ENCODE measurements at regions not wholly inside any gene's neighbourhood (a gene's known extent, or its start where the extent isn't known, plus 50 kb on each side); places are given as distances from the start of the nearest gene placed in this dataset.

DNA sequence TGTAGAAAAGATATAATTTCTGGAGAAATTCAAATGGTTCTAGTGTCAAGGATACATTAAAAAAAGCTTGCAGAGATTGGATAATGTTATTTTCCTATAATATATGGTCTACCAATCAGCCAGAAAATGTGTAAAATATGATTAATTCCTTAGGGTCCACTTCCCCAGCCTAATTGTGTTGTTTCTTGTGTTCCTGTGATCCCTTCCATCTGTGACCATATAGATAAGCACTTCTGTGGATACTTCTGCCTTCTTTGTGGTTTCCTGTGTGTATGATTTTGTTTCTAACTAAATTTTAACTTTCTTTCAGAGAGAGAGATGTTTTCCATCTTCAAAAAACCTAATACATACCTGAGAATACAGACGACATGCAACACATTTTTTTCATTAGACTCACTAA lies 367.1 kb upstream of the PIK3C3 start:
- no peak overlapping the region for H3K4ac ChIP-seq (ENCODE audit: low read length)

DNA sequence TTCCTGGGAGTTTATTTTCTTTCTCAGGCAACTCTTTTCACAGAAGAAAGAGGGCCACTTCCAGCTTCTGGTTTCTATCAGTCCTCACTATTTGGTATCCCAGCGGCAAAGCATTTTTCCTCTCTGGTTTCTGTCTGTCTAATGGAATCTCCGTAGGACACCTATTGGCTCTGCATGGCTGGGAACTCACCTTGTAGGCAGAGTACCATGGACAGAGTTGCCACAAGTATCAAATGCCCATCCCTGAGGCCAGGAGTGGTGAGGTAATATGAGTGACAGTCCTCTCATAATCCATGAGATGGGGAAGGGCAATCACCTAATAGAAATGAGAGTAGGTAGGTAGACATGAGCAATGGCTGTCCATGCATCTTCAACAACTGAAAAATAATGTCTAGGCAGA lies 369.5 kb upstream of the PIK3C3 start:
- no peak overlapping the region for H3K27ac ChIP-seq (replicated peaks; ENCODE audit: low read length)
- no peaks in the 10 kb centered on the region for H3K36me3 ChIP-seq (replicated peaks in 1 of 2; ENCODE audit: control insufficient read depth in 2 of 2, insufficient read depth in 2 of 2, low read length in 2 of 2)
- no peak overlapping the region for H3K4ac ChIP-seq (ENCODE audit: low read length)
- H3K9ac ChIP-seq (ENCODE audit: low read depth, low read length, poor library complexity), result no peak overlapping the region
- H3K4me2 ChIP-seq (ENCODE audit: insufficient read depth, low read length, poor library complexity, severe bottlenecking), result no peak overlapping the region
- H2BK15ac ChIP-seq (ENCODE audit: low read length), result no peak overlapping the region
- H2AK5ac ChIP-seq (ENCODE audit: low read depth, low read length), result no peak overlapping the region
- no peak for DNase-seq (ENCODE audit: low spot score)
- H2AFZ ChIP-seq (ENCODE audit: low read length), result no peak overlapping the region
- H2BK5ac ChIP-seq (ENCODE audit: low read length), result no peak overlapping the region
- H3K4me1 ChIP-seq (ENCODE audit: control insufficient read depth in 2 of 2, insufficient read depth in 1 of 2, low read depth in 1 of 2, low read length in 2 of 2), result peaks cover 0 to 3% of the 10 kb centered on the region in 2 donors
- H3K23ac ChIP-seq (ENCODE audit: low read depth, low read length, poor library complexity), result no peak overlapping the region
- H4K8ac ChIP-seq (ENCODE audit: low read depth, low read length), result no peak overlapping the region
- H2BK120ac ChIP-seq (ENCODE audit: low read depth, low read length), result no peak overlapping the region
- no peaks in the 10 kb centered on the region for H3K27me3 ChIP-seq (ENCODE audit: control insufficient read depth in 3 of 3, insufficient read depth in 3 of 3, low read depth in 1 of 3, low read length in 3 of 3)
- no peak overlapping the region for H2BK12ac ChIP-seq (ENCODE audit: low read length)
- no peak overlapping the region for H3K14ac ChIP-seq (ENCODE audit: low read length)
- no peak overlapping the region for H4K91ac ChIP-seq (ENCODE audit: low read depth, low read length, poor library complexity)
- no peak overlapping the region for H3K18ac ChIP-seq (ENCODE audit: low read length)
- peaks cover 0 to 2% of the 10 kb centered on the region in 2 donors for H3K9me3 ChIP-seq (replicated peaks in 1 of 2; ENCODE audit: control insufficient read depth in 2 of 2, insufficient read depth in 1 of 2, low read depth in 1 of 2, low read length in 2 of 2)
- no peaks in the 10 kb centered on the region for H3K79me1 ChIP-seq (ENCODE audit: low read depth, low read length)
- WGBS, 2 donors (ENCODE audit: extremely low coverage in 2 of 2, insufficient read length in 2 of 2, insufficient replicate concordance in 1 of 2), result no CpG with 5 or more reads among the region's 2 CpGs
- no peak overlapping the region for H3K4me3 ChIP-seq (ENCODE audit: low read length in 2 of 2)

More for the DNA sequence above, 367.1 kb upstream of the PIK3C3 start:
- H2AK5ac ChIP-seq (ENCODE audit: low read depth, low read length), result no peak overlapping the region
- peaks cover 0 to 2% of the 10 kb centered on the region in 2 donors for H3K9me3 ChIP-seq (replicated peaks in 1 of 2; ENCODE audit: control insufficient read depth in 2 of 2, insufficient read depth in 1 of 2, low read depth in 1 of 2, low read length in 2 of 2)
- no peak overlapping the region for H3K14ac ChIP-seq (ENCODE audit: low read length)
- H2BK12ac ChIP-seq (ENCODE audit: low read length), result no peak overlapping the region
- no peak overlapping the region for H3K4me3 ChIP-seq (ENCODE audit: low read length in 2 of 2)
- no peaks in the 10 kb centered on the region for H3K79me1 ChIP-seq (ENCODE audit: low read depth, low read length)
- H3K23ac ChIP-seq (ENCODE audit: low read depth, low read length, poor library complexity), result no peak overlapping the region
- no peak overlapping the region for H3K9ac ChIP-seq (ENCODE audit: low read depth, low read length, poor library complexity)
- H3K27ac ChIP-seq (replicated peaks; ENCODE audit: low read length), result no peak overlapping the region
- no peak overlapping the region for H2BK5ac ChIP-seq (ENCODE audit: low read length)
- no peak overlapping the region for H4K91ac ChIP-seq (ENCODE audit: low read depth, low read length, poor library complexity)
- no peak overlapping the region for H2BK120ac ChIP-seq (ENCODE audit: low read depth, low read length)
- H3K27me3 ChIP-seq (ENCODE audit: control insufficient read depth in 3 of 3, insufficient read depth in 3 of 3, low read depth in 1 of 3, low read length in 3 of 3), result no peaks in the 10 kb centered on the region
- H3K18ac ChIP-seq (ENCODE audit: low read length), result no peak overlapping the region
- H2AFZ ChIP-seq (ENCODE audit: low read length), result no peak overlapping the region
- H3K36me3 ChIP-seq (replicated peaks in 1 of 2; ENCODE audit: control insufficient read depth in 2 of 2, insufficient read depth in 2 of 2, low read length in 2 of 2), result no peaks in the 10 kb centered on the region
- H3K4me2 ChIP-seq (ENCODE audit: insufficient read depth, low read length, poor library complexity, severe bottlenecking), result no peak overlapping the region
- whole genome bisulfite sequencing, 2 donors (ENCODE audit: extremely low coverage in 2 of 2, insufficient read length in 2 of 2, insufficient replicate concordance in 1 of 2), result no CpG with 5 or more reads among the region's 1 CpG
- H3K4me1 ChIP-seq (ENCODE audit: control insufficient read depth in 2 of 2, insufficient read depth in 1 of 2, low read depth in 1 of 2, low read length in 2 of 2), result no peaks in the 10 kb centered on the region
- H2BK15ac ChIP-seq (ENCODE audit: low read length), result no peak overlapping the region
- DNase-seq (ENCODE audit: low spot score), result no peak
- no peak overlapping the region for H4K8ac ChIP-seq (ENCODE audit: low read depth, low read length)

DNA sequence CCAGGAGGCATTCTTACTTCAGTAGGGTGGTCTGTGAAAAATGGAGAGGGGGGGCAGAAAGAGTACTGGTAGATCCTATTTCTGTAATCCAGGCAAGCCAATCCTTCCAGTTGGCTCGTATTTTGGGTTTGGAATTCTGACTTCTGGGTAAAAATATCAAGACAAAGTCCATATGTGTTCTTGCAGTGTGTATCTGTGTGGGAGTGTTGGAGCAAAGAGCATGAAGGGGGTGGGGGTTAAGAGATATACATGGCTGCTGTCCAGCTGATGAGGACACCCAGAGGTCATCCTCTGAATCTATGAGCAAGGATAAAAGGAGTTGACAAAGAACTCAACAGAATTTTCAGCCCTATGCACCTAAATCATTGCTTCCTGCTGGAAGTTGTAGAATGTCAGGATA lies 375.8 kb upstream of the PIK3C3 start:
- H2AK5ac ChIP-seq (ENCODE audit: low read depth, low read length), result no peak overlapping the region
- no peak overlapping the region for H3K4me2 ChIP-seq (ENCODE audit: insufficient read depth, low read length, poor library complexity, severe bottlenecking)
- H2BK12ac ChIP-seq (ENCODE audit: low read length), result no peak overlapping the region
- H2BK15ac ChIP-seq (ENCODE audit: low read length), result no peak overlapping the region
- no peak overlapping the region for H3K4ac ChIP-seq (ENCODE audit: low read length)
- H3K4me1 ChIP-seq (ENCODE audit: control insufficient read depth in 2 of 2, insufficient read depth in 1 of 2, low read depth in 1 of 2, low read length in 2 of 2), result peaks cover 3 to 17% of the 10 kb centered on the region in 2 donors
- no peak overlapping the region for H3K14ac ChIP-seq (ENCODE audit: low read length)
- no peak overlapping the region for H2BK120ac ChIP-seq (ENCODE audit: low read depth, low read length)
- no peak overlapping the region for H3K9ac ChIP-seq (ENCODE audit: low read depth, low read length, poor library complexity)
- no peak for DNase-seq (ENCODE audit: low spot score)
- no peaks in the 10 kb centered on the region for H3K27me3 ChIP-seq (ENCODE audit: control insufficient read depth in 3 of 3, insufficient read depth in 3 of 3, low read depth in 1 of 3, low read length in 3 of 3)
- no peak overlapping the region for H3K4me3 ChIP-seq (ENCODE audit: low read length in 2 of 2)
- no CpG with 5 or more reads among the region's 1 CpG for WGBS, 2 donors (ENCODE audit: extremely low coverage in 2 of 2, insufficient read length in 2 of 2, insufficient replicate concordance in 1 of 2)
- no peak overlapping the region for H2BK5ac ChIP-seq (ENCODE audit: low read length)
- no peaks in the 10 kb centered on the region for H3K9me3 ChIP-seq (replicated peaks in 1 of 2; ENCODE audit: control insufficient read depth in 2 of 2, insufficient read depth in 1 of 2, low read depth in 1 of 2, low read length in 2 of 2)
- no peak overlapping the region for H4K8ac ChIP-seq (ENCODE audit: low read depth, low read length)
- no peaks in the 10 kb centered on the region for H3K36me3 ChIP-seq (replicated peaks in 1 of 2; ENCODE audit: control insufficient read depth in 2 of 2, insufficient read depth in 2 of 2, low read length in 2 of 2)
- H2AFZ ChIP-seq (ENCODE audit: low read length), result no peak overlapping the region
- no peak overlapping the region for H3K27ac ChIP-seq (replicated peaks; ENCODE audit: low read length)
- no peaks in the 10 kb centered on the region for H3K79me1 ChIP-seq (ENCODE audit: low read depth, low read length)
- H3K18ac ChIP-seq (ENCODE audit: low read length), result no peak overlapping the region
- no peak overlapping the region for H3K23ac ChIP-seq (ENCODE audit: low read depth, low read length, poor library complexity)
- no peak overlapping the region for H4K91ac ChIP-seq (ENCODE audit: low read depth, low read length, poor library complexity)

- no peak overlapping the region for H3K4me3 ChIP-seq (ENCODE audit: low read length in 2 of 2)
- H3K9me3 ChIP-seq (replicated peaks in 1 of 2; ENCODE audit: control insufficient read depth in 2 of 2, insufficient read depth in 1 of 2, low read depth in 1 of 2, low read length in 2 of 2), result no peaks in the 10 kb centered on the region
- H3K27me3 ChIP-seq (ENCODE audit: control insufficient read depth in 3 of 3, insufficient read depth in 3 of 3, low read depth in 1 of 3, low read length in 3 of 3), result no peaks in the 10 kb centered on the region
- H2BK5ac ChIP-seq (ENCODE audit: low read length), result no peak overlapping the region
- no peak overlapping the region for H4K8ac ChIP-seq (ENCODE audit: low read depth, low read length)
- no peak overlapping the region for H3K18ac ChIP-seq (ENCODE audit: low read length)
- no peaks in the 10 kb centered on the region for H3K79me1 ChIP-seq (ENCODE audit: low read depth, low read length)
- H2AK5ac ChIP-seq (ENCODE audit: low read depth, low read length), result no peak overlapping the region
- no peak overlapping the region for H3K4ac ChIP-seq (ENCODE audit: low read length)
- H4K91ac ChIP-seq (ENCODE audit: low read depth, low read length, poor library complexity), result no peak overlapping the region
- no peak for DNase-seq (ENCODE audit: low spot score)
- H3K23ac ChIP-seq (ENCODE audit: low read depth, low read length, poor library complexity), result no peak overlapping the region
- H3K4me2 ChIP-seq (ENCODE audit: insufficient read depth, low read length, poor library complexity, severe bottlenecking), result no peak overlapping the region
- H3K14ac ChIP-seq (ENCODE audit: low read length), result no peak overlapping the region
- no peak overlapping the region for H3K27ac ChIP-seq (replicated peaks; ENCODE audit: low read length)
- no peak overlapping the region for H2AFZ ChIP-seq (ENCODE audit: low read length)
- no peak overlapping the region for H2BK15ac ChIP-seq (ENCODE audit: low read length)
- H3K4me1 ChIP-seq (ENCODE audit: control insufficient read depth in 2 of 2, insufficient read depth in 1 of 2, low read depth in 1 of 2, low read length in 2 of 2), result peaks cover 3 to 17% of the 10 kb centered on the region in 2 donors
- no peaks in the 10 kb centered on the region for H3K36me3 ChIP-seq (replicated peaks in 1 of 2; ENCODE audit: control insufficient read depth in 2 of 2, insufficient read depth in 2 of 2, low read length in 2 of 2)
- H2BK120ac ChIP-seq (ENCODE audit: low read depth, low read length), result no peak overlapping the region
- H2BK12ac ChIP-seq (ENCODE audit: low read length), result no peak overlapping the region
- no peak overlapping the region for H3K9ac ChIP-seq (ENCODE audit: low read depth, low read length, poor library complexity)
Observed at GRCh38 chr18:41577529-41577928, 377.5 kb upstream of the PIK3C3 start.

Data from neuronal stem cell (in vitro differentiated cells).